Hepatocyte (in vitro differentiated cells): ENCODE measurements at regions not wholly inside any gene's neighbourhood (a gene's known extent, or its start where the extent isn't known, plus 50 kb on each side); places are given as distances from the start of the nearest gene placed in this dataset.

Experiments used
- DNase-seq: peaks from one replicate; pipeline ENCODE4 v3.0.0-alpha.2; 2016; ENCODE audit warnings: low spot score
- H2AFZ ChIP-seq: fragments of 200-600 bp; sonication (generic); 2 replicates; pipeline ENCODE4 v1.6.0; 2016; ENCODE audit warnings: antibody characterized with exemption, mild to moderate bottlenecking
- H3K27ac ChIP-seq: fragments of 200-600 bp; sonication (generic); 2 replicates; pipeline ENCODE4 v1.5.1; 2016; ENCODE audit warnings: mild to moderate bottlenecking
- H3K27me3 ChIP-seq: fragments of 200-600 bp; sonication (generic); 2 replicates; pipeline ENCODE4 v1.6.1; 2016
- H3K36me3 ChIP-seq: fragments of 200-600 bp; sonication (generic); replicated peaks from 2 replicates; pipeline ENCODE4 v1.5.1; 2016; ENCODE audit warnings: low read depth; ENCODE audit not compliant: insufficient read depth
- H3K4me1 ChIP-seq: fragments of 200-600 bp; sonication (generic); 2 replicates; pipeline ENCODE4 v1.5.1; 2016; ENCODE audit warnings: mild to moderate bottlenecking, moderate library complexity; ENCODE audit not compliant: insufficient read depth
- H3K4me2 ChIP-seq: fragments of 200-600 bp; sonication (generic); 2 replicates; pipeline ENCODE4 v1.6.0; 2016
- H3K4me3 ChIP-seq: fragments of 200-600 bp; sonication (generic); 2 replicates; pipeline ENCODE4 v1.5.1; 2016; ENCODE audit warnings: mild to moderate bottlenecking
- H3K79me2 ChIP-seq: fragments of 200-600 bp; sonication (generic); 2 replicates; pipeline ENCODE4 v1.6.0; 2017; ENCODE audit warnings: mild to moderate bottlenecking
- H3K9me2 ChIP-seq: fragments of 200-600 bp; sonication (generic); replicated peaks from 2 replicates; pipeline ENCODE4 v1.6.0; 2017; ENCODE audit warnings: mild to moderate bottlenecking; ENCODE audit not compliant: insufficient read depth
- H3K9me3 ChIP-seq: fragments of 200-600 bp; sonication (generic); 2 replicates; pipeline ENCODE4 v1.5.1; 2016; ENCODE audit warnings: low read depth, mild to moderate bottlenecking
- H4K20me1 ChIP-seq: fragments of 200-600 bp; sonication (generic); 2 replicates; pipeline ENCODE4 v1.6.0; 2016; ENCODE audit warnings: mild to moderate bottlenecking; ENCODE audit not compliant: insufficient read depth, poor library complexity, severe bottlenecking
- CTCF ChIP-seq: fragments of 200-600 bp; sonication (generic); IDR thresholded peaks from 2 replicates; pipeline ENCODE4 v1.5.1; 2016; ENCODE audit warnings: antibody characterized with exemption, mild to moderate bottlenecking; ENCODE audit not compliant: poor library complexity
- EZH2 ChIP-seq: fragments of 200-600 bp; sonication (generic); IDR thresholded peaks from 2 replicates; pipeline ENCODE4 v1.6.1; 2016; ENCODE audit warnings: antibody characterized with exemption, mild to moderate bottlenecking, borderline replicate concordance
- EZH2phosphoT487 ChIP-seq: fragments of 200-600 bp; sonication (generic); IDR thresholded peaks from one replicate; pipeline ENCODE4 v1.6.1; 2018; ENCODE audit warnings: antibody characterized with exemption, mild to moderate bottlenecking, low read depth, moderate library complexity; ENCODE audit not compliant: unreplicated experiment, severe bottlenecking
- WGBS: methylation state at CpG from one replicate; pipeline ENCODE4 v1.1.6; 2016; ENCODE audit warnings: low lambda C conversion rate; ENCODE audit errors: missing lambda C conversion rate; 5-methylcytosine and 5-hydroxymethylcytosine counted together

- 95% methylated on average over 1 of the region's 1 CpG for WGBS
- Histone ChIP-seq H3K4me3 (no peak overlapping the region), H3K27ac (no peak overlapping the region), H3K27me3 (no peaks in the 10 kb centered on the region), H3K9me3 (no peaks in the 10 kb centered on the region), H3K4me2 (no peak overlapping the region), H2AFZ (no peak overlapping the region), H4K20me1 (no peaks in the 10 kb centered on the region), H3K36me3 (no peaks in the 10 kb centered on the region), H3K9me2 (no peaks in the 10 kb centered on the region), H3K4me1 (no peaks in the 10 kb centered on the region), H3K79me2 (no peaks in the 10 kb centered on the region)
- TF ChIP-seq EZH2 = no peak
- TF ChIP-seq CTCF = no peak
- no peak for TF ChIP-seq EZH2phosphoT487
- no peak for DNase-seq
Measured at GRCh38 chr2:186108470-186108869, 369.9 kb downstream of the FSIP2 start.

- H3K4me1 ChIP-seq = no peaks in the 10 kb centered on the region
- H3K9me2 ChIP-seq = no peaks in the 10 kb centered on the region
- no peaks in the 10 kb centered on the region for H3K27me3 ChIP-seq
Measured at GRCh38 chr2:186113284-186113683, 372.8 kb upstream of the ZC3H15 start.

GRCh38 chr2:186125156-186125555 lies 360.9 kb upstream of the ZC3H15 start:
- Histone ChIP-seq H3K9me2 (no peaks in the 10 kb centered on the region), H3K79me2 (no peaks in the 10 kb centered on the region), H3K4me2 (no peak overlapping the region), H3K4me1 (no peaks in the 10 kb centered on the region), H3K27me3 (no peaks in the 10 kb centered on the region), H3K36me3 (no peaks in the 10 kb centered on the region), H2AFZ (no peak overlapping the region), H3K27ac (no peak overlapping the region), H3K9me3 (no peaks in the 10 kb centered on the region), H4K20me1 (no peaks in the 10 kb centered on the region), H3K4me3 (no peak overlapping the region)
- no peak for DNase-seq
- no peak for TF ChIP-seq EZH2
- TF ChIP-seq CTCF = no peak
- no peak for TF ChIP-seq EZH2phosphoT487

More at GRCh38 chr2:186113284-186113683, 372.8 kb upstream of the ZC3H15 start:
- Histone ChIP-seq H3K4me2 (no peak overlapping the region), H3K4me3 (no peak overlapping the region), H3K36me3 (no peaks in the 10 kb centered on the region), H4K20me1 (no peaks in the 10 kb centered on the region), H3K9me3 (no peaks in the 10 kb centered on the region), H2AFZ (no peak overlapping the region), H3K79me2 (no peaks in the 10 kb centered on the region), H3K27ac (no peak overlapping the region)
- WGBS = 100% methylated on average over 2 of the region's 2 CpGs
- TF ChIP-seq CTCF (no peak), EZH2 (no peak), EZH2phosphoT487 (no peak)
- no peak for DNase-seq

GRCh38 chr2:186125625-186126024 lies 360.4 kb upstream of the ZC3H15 start:
- TF ChIP-seq CTCF (no peak), EZH2phosphoT487 (no peak), EZH2 (no peak)
- no peak overlapping the region for H3K27ac ChIP-seq
- H3K4me2 ChIP-seq = no peak overlapping the region
- H3K4me1 ChIP-seq = no peaks in the 10 kb centered on the region
- 68% methylated on average over 1 of the region's 1 CpG for WGBS
- no peaks in the 10 kb centered on the region for H3K27me3 ChIP-seq
- H3K79me2 ChIP-seq = no peaks in the 10 kb centered on the region
- no peak overlapping the region for H3K4me3 ChIP-seq
- no peaks in the 10 kb centered on the region for H4K20me1 ChIP-seq
- no peak for DNase-seq
- no peaks in the 10 kb centered on the region for H3K9me2 ChIP-seq
- H3K9me3 ChIP-seq = no peaks in the 10 kb centered on the region
- H3K36me3 ChIP-seq = no peaks in the 10 kb centered on the region
- H2AFZ ChIP-seq = no peak overlapping the region
